GM18520 (cell line): ENCODE measurements at regions not wholly inside any gene's neighbourhood (a gene's known extent, or its start where the extent isn't known, plus 50 kb on each side); places are given as distances from the start of the nearest gene placed in this dataset.
"Not testable (repeated sequence)": the region's sequence is repeated elsewhere in the genome, so short reads cannot be mapped to it uniquely, and the experiment has no call there.

Experiments used
- ATAC-seq: cut with Tn5 transposase; IDR thresholded peaks from one replicate; pipeline ENCODE4 v1.9.1; 2021; ENCODE audit not compliant: unreplicated experiment

DNA sequence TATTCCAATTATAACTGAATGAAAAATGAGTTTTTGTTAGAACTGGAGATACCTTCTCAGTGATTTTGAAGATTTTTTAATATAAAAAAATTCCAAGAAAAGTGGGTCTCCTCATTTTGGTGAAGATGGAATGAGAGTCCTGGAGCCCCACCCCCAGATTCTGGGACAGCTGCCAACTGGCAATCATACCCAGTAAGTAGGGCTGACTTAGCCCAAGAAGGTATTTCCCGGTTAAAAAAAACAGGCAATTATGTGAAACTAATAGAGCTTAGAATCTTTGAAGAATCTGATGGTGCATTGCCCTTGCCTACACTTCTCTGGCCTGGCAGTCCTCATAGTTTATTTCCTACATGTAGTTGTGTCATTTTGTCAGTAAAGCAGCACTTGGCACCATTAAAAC is 52.8 kb upstream of the VWDE start:
- no peak for ATAC-seq

DNA sequence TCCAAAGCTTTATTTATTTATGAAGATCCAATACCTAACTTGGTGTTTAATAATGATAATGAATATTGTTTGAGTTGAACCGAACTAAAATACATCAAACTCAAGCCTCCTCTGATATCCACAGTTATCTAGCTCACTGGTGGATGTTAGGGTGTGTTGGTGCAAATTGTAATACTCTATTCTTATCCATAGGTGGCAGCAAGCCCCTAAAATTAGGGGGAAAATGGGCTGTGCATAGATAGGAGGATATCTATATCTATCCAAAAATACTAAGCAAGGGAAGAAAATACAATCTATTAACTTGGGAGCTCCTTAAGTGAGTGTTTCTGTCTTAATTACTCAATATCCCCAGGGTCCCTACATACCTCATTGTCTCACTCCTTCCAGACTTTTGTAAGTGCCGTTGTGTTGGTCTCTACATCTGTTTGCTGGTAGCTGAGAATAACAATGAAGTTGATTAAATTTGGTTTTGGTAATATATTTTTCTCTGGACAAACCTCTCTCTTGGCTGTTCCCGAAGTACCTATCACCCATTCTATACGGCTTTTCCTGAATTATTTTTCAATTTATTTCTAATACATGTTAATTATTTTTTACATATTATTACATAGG is 55.0 kb upstream of the VWDE start:
- peak; percentile 90 for ATAC-seq

- no peak for ATAC-seq
These were observed 64.2 kb upstream of the VWDE start for GRCh38 chr7:12467837-12468236.

GRCh38 chr7:12469568-12469967 is 65.9 kb upstream of the VWDE start:
- no peak for ATAC-seq

DNA sequence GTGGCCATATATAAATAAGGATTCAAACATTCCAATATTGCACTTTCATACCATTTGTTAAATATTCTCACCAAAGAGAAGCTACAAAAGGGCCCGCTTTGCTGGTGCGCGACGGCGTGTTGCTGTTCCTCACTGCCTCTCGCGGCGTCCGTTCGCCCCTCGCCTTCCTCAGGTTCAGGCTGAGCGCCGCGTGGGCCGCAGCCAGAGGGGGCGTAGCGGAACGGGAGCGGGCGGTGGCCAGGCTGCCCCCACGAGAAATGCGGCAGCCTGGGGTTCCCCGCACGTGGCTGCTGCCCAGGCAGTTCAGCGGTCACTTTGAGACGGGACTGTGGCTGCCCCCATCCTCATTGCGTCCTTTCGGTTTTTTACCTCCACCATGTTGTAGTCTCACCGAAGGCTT is 67.3 kb upstream of the VWDE start:
- ATAC-seq = no peak

GRCh38 chr7:12474035-12474434 is 70.4 kb upstream of the VWDE start:
- no peak for ATAC-seq

DNA sequence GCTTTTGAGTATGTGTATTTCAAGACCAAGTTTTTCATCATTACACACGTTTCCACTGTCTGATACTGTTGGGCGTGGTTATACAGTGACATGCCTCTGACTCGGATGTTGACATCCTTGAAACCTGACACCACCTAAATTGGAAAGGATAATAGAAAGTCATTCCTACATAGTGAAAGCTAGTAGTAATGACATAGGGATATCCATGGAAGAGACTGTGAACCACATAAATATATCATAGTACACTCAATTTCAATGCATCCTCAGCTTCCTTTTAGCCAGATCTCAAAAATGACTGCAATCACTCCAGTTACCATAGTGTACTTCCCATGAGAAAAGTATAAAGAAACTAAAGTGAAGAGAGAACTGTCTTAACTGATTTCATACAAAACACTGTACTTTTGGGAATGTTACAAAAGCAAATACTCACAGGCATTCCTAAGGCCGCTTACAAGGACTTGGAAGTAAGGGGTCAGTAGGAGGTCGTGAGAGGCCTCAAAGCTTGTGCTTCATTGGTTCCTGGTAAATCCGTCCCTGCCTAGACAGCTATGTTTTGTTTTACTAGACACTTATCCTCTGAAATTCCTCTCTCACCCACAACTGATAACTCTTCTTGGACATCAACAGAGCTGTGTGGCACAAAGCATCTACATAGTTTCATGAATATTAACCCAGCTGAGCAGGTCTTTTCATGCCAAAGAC is 71.8 kb upstream of the VWDE start:
- no peak for ATAC-seq

GRCh38 chr7:12477620-12478019 is 74.0 kb upstream of the VWDE start:
- ATAC-seq = no peak

GRCh38 chr7:12481722-12482121 is 78.1 kb upstream of the VWDE start:
- peak; percentile 85 for ATAC-seq

- ATAC-seq = no peak
These were observed 82.2 kb upstream of the VWDE start for GRCh38 chr7:12485845-12486244.

GRCh38 chr7:12488341-12488740 is 82.2 kb upstream of the SCIN start:
- no peak for ATAC-seq

DNA sequence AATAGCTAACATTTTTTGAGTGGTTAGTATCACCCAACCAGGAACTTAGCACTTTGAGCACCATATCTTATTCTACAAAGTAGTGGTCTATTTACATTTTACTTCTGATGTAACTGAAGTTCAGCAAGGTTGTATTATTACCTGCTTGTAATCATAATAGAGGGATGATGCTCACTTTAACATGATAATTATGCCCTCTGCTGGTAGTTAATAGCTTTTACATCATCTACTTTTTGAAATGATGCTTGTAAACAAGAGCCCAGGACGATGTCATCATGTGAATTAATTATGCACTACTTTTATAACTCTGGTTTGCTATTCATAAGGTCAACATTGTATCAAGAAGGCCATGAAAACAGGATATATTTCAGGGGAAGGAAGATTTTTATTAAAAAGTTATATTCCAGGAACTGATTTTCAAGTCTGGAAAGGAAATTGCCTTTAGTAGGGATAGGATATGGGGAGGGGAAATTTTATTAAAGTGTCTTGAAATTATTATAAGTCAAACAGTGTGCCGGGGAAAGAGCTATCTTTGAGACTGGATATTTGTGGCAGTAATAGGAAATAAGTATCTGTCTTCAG is 80.3 kb upstream of the SCIN start:
- ATAC-seq = peak; percentile 60

DNA sequence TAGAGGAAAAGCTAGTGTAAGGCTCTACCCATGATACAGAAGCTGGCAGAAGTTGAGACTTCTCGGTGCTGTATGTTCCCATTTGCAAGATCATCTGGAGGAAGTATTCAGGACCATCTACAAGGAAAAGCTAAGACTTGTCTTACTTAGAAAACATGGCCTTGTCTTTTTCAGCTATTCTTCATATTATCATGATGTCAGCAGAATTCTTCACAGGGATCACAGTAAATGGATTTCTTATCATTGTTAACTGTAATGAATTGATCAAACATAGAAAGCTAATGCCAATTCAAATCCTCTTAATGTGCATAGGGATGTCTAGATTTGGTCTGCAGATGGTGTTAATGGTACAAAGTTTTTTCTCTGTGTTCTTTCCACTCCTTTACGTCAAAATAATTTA is 79.6 kb upstream of the SCIN start:
- ATAC-seq = no peak

DNA sequence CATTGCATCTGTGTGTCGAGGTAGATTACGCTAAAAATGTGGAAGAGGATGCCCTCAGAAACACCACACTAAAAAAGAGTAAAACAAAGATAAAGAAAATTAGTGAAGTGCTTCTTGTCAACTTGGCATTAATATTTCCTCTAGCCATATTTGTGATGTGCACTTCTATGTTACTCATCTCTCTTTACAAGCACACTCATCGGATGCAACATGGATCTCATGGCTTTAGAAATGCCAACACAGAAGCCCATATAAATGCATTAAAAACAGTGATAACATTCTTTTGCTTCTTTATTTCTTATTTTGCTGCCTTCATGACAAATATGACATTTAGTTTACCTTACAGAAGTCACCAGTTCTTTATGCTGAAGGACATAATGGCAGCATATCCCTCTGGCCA is 79.0 kb upstream of the SCIN start:
- ATAC-seq = no peak

DNA sequence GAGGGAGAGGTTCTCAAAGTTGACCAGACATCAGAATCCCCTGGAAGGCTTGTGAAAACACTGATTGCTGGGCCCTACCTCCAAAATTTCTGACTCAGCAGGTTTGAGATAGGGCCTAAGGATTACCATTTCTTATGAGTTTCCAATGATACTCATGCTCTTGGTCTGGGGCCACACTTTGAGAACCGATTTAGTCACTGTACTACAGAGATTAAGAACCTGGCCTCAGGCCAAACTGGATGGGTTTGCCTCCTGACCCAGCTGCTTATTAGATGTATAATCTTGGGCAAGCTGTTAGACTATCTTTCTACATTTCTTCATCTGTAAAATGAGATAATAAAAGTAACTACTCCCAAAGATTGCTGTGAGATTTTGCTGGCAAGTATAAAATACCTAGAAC is 77.1 kb upstream of the SCIN start:
- ATAC-seq = no peak

- ATAC-seq = no peak
These were observed 76.4 kb upstream of the SCIN start for GRCh38 chr7:12493863-12494686.

DNA sequence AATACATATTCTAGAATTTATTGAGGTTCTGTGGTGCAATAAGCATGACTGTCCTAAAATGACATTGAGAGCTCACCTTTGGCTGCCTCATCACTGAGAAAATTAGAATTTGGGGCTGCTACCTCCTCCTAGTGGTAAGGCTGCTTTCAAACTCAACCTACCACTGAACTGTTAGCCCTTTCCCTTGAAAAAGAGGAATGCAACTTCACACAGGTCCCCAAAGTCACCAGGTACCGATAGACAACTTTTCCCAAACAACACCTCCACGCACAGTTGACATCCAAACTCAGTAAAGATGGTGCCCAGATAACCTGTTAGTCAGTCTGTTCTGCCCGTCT is 75.9 kb upstream of the SCIN start:
- ATAC-seq = no peak

GRCh38 chr7:12496901-12497674 is 73.4 kb upstream of the SCIN start:
- not testable (repeated sequence) for ATAC-seq

DNA sequence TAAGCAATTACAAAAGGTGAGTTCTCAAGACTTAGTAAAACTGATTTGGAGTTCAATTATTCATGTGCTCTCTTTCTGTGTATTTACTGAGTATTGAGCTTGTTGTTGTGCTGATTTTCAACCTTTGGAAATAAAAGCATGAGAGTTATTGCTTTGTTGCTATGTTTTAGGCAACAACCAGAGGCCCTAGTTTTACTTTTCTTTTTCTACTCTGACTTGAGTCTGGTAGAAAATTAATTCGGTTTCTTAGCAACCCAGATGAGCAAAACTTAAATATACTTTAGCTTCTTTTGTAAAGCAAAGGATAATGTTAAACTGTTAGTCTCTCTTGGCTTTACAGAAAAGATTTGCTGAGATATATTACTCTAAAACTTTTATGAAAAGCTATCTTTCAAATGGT is 66.4 kb upstream of the SCIN start:
- ATAC-seq = peak; percentile 68

- no peak for ATAC-seq
These were observed 62.5 kb upstream of the SCIN start for GRCh38 chr7:12508005-12508404.

DNA sequence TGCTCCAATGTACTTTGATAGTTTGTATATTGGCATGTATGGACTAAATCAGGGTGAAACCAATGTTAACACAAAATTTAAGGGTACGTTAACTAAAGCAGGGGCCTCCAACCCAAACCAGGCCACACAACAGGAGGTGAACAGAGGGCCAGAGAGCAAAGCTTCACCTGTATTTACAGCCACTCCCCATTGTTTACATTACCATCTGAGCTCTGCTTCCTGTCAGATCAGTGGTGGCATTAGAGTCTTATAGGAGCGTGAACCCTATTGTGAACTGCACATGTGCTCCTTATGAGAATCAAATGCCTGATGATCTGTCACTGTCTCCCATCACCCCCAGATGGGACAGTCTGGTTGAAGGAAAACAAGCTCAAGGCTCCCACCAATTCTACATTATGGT is 62.0 kb upstream of the SCIN start:
- no peak for ATAC-seq
